ENCODE measurements at regions not wholly inside any gene's neighbourhood (a gene's known extent, or its start where the extent isn't known, plus 50 kb on each side); places are given as distances from the start of the nearest gene placed in this dataset.

- TF ChIP-seq NCOA5 (CRISPR knock-in tag; IDR thresholded peaks at IDR 0.05) (no peak), ZNF713 (CRISPR knock-in tag; IDR thresholded peaks at IDR 0.05) (0 out of 2 replicates have a peak, but pooled peaks have one; percentile 38), NBN (conservative IDR thresholded peaks at IDR 0.05) (no peak), ZBTB4 (CRISPR knock-in tag; IDR thresholded peaks at IDR 0.05; ENCODE audit: borderline replicate concordance) (0 out of 2 replicates have a peak, but pooled peaks have one; percentile 60), ZNF33A (CRISPR knock-in tag; IDR thresholded peaks at IDR 0.05; ENCODE audit: borderline replicate concordance) (no peak), HNF4G (IDR thresholded peaks at IDR 0.05; ENCODE audit: borderline replicate concordance, low read depth, low read length) (no peak), HNF4G (CRISPR knock-in tag; IDR thresholded peaks at IDR 0.05; ENCODE audit: borderline replicate concordance, low read depth) (no peak; the same call in 1 of the 2 replicates), POGK (CRISPR knock-in tag; conservative IDR thresholded peaks at IDR 0.05) (0 out of 2 replicates have a peak, but pooled peaks have one; percentile 25), HNF4A (CRISPR knock-in tag; IDR thresholded peaks at IDR 0.05) (no peak), ISL2 (CRISPR knock-in tag; IDR thresholded peaks at IDR 0.05) (no peak), HDAC2 (CRISPR knock-in tag; IDR thresholded peaks at IDR 0.05) (0 out of 2 replicates have a peak, but pooled peaks have one; percentile 13), ZNF558 (CRISPR knock-in tag; IDR thresholded peaks at IDR 0.05; ENCODE audit: borderline replicate concordance) (no peak)
- TF ChIP-seq, protein P1, sequence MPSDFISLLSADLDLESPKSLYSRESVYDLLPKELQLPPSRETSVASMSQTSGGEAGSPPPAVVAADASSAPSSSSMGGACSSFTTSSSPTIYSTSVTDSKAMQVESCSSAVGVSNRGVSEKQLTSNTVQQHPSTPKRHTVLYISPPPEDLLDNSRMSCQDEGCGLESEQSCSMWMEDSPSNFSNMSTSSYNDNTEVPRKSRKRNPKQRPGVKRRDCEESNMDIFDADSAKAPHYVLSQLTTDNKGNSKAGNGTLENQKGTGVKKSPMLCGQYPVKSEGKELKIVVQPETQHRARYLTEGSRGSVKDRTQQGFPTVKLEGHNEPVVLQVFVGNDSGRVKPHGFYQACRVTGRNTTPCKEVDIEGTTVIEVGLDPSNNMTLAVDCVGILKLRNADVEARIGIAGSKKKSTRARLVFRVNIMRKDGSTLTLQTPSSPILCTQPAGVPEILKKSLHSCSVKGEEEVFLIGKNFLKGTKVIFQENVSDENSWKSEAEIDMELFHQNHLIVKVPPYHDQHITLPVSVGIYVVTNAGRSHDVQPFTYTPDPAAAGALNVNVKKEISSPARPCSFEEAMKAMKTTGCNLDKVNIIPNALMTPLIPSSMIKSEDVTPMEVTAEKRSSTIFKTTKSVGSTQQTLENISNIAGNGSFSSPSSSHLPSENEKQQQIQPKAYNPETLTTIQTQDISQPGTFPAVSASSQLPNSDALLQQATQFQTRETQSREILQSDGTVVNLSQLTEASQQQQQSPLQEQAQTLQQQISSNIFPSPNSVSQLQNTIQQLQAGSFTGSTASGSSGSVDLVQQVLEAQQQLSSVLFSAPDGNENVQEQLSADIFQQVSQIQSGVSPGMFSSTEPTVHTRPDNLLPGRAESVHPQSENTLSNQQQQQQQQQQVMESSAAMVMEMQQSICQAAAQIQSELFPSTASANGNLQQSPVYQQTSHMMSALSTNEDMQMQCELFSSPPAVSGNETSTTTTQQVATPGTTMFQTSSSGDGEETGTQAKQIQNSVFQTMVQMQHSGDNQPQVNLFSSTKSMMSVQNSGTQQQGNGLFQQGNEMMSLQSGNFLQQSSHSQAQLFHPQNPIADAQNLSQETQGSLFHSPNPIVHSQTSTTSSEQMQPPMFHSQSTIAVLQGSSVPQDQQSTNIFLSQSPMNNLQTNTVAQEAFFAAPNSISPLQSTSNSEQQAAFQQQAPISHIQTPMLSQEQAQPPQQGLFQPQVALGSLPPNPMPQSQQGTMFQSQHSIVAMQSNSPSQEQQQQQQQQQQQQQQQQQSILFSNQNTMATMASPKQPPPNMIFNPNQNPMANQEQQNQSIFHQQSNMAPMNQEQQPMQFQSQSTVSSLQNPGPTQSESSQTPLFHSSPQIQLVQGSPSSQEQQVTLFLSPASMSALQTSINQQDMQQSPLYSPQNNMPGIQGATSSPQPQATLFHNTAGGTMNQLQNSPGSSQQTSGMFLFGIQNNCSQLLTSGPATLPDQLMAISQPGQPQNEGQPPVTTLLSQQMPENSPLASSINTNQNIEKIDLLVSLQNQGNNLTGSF (CRISPR knock-in tag; IDR thresholded peaks at IDR 0.05): 0 out of 2 replicates have a peak, but pooled peaks have one; percentile 65
- TF ChIP-seq, protein P2, sequence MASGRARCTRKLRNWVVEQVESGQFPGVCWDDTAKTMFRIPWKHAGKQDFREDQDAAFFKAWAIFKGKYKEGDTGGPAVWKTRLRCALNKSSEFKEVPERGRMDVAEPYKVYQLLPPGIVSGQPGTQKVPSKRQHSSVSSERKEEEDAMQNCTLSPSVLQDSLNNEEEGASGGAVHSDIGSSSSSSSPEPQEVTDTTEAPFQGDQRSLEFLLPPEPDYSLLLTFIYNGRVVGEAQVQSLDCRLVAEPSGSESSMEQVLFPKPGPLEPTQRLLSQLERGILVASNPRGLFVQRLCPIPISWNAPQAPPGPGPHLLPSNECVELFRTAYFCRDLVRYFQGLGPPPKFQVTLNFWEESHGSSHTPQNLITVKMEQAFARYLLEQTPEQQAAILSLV (CRISPR knock-in tag; IDR thresholded peaks at IDR 0.05; ENCODE audit: borderline replicate concordance): 0 out of 2 replicates have a peak, but pooled peaks have one; percentile 24
- TF ChIP-seq, protein P3, sequence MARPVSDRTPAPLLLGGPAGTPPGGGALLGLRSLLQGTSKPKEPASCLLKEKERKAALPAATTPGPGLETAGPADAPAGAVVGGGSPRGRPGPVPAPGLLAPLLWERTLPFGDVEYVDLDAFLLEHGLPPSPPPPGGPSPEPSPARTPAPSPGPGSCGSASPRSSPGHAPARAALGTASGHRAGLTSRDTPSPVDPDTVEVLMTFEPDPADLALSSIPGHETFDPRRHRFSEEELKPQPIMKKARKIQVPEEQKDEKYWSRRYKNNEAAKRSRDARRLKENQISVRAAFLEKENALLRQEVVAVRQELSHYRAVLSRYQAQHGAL (CRISPR knock-in tag; IDR thresholded peaks at IDR 0.05; ENCODE audit: not compliant biosample characterization): peak; percentile 99
Observed at GRCh38 chr20:17843246-17844132, 125.1 kb downstream of the SNX5 start (continued).

Data from HepG2 (cell line).